ENCODE measurements at regions not wholly inside any gene's neighbourhood (a gene's known extent, or its start where the extent isn't known, plus 50 kb on each side); places are given as distances from the start of the nearest gene placed in this dataset.
"Not testable (repeated sequence)": the region's sequence is repeated elsewhere in the genome, so short reads cannot be mapped to it uniquely, and the experiment has no call there.

DNA sequence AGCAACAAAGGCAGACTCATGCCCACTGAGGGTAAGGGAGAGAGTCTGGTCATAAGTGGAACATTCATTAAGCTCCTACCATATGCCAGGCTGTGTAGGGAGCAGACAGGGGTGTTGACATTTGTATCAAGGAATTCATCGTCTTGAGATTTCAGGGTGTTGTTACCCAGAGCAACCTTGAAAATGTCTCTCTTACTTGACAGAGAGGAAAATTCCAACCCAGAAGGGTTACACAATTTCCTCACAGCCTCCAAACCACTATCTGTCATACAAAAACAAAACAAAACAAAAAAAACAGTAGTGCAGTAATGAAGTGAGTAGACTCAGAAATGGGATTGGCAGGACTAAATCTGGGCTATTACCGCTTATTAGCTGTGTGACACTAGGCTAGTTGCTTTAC is 113.2 kb downstream of the MIAT start:
- no peak for DNase-seq

GRCh38 chr22:26773054-26773453 is 115.7 kb downstream of the MIAT start:
- not testable (repeated sequence) for DNase-seq

DNA sequence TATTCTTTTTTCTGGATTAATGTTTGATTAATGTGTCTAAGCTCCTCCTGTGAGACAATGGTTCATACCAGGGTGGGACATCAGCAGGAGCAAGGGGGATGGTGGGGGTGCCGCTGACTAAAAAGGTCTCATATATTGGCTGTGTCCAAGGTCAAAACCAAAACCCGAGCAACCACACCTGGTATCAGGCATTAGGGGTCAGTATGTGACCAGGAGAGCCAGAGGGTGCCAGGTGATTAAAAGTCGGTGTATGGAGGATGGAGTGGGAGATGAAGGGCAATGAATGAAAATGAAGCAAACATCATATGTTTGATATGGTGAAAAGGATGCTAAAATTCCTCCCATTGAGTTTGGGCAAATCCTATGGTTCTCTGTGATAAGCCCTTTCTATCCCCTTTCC is 118.0 kb downstream of the MIAT start:
- no peak for DNase-seq

GRCh38 chr22:26777156-26777801 is 119.9 kb downstream of the MIAT start:
- no peak for DNase-seq

DNA sequence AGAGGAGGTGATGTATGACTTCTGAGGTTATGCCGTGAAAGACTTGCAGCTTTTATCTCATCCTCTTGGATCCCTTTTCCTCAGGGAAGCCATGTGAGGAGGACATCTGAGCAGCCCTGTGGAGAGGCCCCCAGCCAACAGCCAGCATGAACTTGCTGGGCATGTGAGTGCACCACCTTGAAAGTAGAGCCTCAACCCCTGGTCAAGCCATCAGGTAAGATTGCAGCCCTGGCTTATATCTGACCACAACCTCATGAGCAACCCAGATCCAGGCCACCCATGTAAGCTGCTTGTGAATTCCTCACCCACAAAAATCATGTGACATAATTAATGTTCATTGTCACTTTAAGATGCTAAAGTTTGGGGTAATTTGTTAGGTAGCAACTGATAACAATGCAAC is 121.0 kb downstream of the MIAT start:
- DNase-seq = no peak

DNA sequence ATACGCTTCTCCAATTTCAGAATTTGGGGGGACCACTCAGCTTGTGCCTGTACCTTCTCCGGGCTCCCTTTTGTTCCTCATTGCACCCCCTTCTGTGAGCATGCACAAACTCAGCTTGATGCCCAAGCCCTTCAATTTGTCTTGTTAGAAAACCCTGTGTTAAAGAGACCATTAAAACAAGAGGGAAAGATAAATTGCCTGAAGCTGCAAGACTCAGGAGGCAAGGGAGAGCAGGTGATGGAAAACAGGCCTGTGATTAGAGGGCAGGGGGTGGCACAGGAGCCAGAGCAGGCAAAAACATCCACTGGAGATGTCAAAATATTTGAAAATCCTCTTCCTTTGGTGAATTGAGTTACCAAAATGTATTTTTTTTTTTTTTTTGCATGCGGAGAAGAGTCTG is 121.7 kb downstream of the MIAT start:
- no peak for DNase-seq

- no peak for DNase-seq
These were observed 122.5 kb downstream of the MIAT start for GRCh38 chr22:26779929-26780328.

DNA sequence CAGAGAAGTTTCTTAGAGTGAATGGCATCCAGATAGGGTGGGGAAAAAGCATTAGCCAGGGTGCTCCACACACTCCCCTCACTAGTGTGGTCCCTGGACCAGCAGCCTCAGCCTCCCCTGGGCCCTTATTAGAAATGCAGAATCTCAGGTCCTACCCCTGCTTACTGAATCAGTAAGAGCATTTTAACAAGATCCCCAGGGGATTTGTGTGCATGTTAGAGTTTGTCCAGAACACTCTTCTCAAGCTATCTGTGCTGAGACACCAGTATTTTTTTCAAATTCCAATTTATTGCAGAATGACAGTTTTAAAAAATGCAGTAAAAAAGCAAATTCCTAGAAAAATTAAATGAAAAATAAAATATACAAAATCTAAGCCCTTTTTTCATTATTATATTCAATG is 123.1 kb downstream of the MIAT start:
- no peak for DNase-seq

DNA sequence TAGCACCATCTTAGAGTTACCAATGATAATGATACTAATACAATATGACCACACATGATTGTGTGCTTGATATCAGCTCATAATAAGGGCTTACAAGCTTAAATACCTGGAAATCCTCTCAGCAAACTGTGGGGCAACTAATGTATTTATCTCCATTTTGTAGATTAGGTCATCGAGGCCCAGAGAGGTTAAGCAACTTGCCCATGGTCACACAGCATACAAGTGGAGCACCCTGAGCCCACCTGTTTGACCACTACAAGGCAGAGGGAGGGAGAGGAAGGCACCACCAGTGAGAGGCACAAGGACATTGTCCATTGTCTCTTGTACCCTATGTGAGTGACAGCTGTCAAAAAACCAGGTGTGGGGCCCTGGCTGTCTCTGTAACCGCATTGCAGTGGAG is 123.7 kb downstream of the MIAT start:
- DNase-seq = no peak

DNA sequence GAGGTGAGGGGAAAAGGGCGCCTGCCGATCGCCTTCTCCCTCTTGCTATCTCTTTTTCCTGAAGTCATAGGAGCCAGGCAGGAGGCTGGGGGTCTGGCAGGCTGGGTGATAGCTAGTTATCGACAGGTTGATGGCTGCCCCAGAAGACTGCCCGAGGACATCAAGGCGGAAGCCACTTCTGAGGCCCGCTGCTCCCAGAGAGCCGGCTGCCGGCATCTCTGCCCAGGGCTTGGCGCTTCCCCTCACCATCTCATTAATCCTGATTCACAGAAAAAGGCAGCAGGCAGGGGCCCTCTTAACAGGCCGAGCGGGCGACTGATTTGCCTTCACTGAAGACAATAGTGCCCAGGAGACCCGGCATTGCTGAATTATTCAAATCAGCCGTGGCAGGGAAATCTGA is 124.2 kb downstream of the MIAT start:
- no peak for DNase-seq

DNA sequence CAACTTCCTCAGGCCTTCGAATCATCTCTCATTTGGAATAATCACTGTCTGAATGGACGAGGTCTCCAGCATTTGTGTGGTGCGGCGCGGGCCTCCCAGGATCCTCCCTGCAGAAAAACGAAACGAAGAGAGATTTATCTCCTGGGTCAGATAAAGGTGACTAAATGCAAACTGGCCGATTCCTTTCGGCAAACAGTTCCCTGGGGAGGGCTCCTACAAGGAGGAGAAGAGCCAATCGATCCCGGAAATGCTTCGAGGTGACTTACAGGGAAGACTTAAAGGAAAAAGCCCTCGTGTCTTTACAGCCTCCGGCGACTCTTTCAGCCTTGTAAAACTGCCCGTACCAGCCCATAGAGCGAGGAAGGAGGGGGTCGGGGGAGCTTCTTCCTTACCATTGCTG is 126.5 kb downstream of the MIAT start:
- DNase-seq = no peak

GRCh38 chr22:26784772-26785171 is 127.4 kb downstream of the MIAT start:
- no peak for DNase-seq

DNA sequence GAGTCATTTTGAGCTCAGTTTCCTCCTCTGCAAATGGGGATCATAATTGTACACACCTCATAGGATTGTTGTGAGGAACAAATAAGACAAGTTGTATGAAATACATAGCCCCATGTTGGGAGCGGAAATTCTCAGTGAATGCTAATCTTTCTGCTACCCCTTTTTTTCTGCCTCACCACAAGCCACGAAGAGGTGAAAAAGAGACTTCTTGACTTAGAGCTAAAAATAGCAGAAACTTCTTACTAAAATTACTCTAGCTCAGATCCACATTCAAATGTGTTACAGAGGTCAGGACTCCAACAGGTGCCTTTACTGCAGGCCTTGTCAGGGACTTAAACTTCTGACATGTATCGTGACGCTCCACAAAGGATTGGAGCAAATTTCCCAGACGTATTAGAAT is 128.5 kb downstream of the MIAT start:
- DNase-seq = no peak

DNA sequence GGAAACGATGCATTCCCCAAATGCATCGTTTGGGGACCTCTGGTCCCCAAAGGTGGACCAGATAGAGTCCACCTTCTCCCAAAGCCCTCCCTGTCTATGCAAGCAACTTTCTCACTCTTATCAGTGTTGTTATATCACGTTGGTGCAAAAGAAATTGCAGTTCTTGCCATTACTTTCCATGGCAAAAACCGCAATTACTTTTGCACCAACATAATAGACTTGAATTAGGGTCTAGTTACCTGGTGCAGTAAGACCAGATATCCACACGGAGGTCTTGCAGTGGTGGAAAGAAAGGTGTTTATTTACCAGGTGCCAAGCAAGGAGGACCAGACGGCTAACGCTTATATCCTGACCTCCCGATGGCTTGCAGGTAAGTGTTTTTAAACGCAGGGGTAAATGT is 129.0 kb downstream of the MIAT start:
- DNase-seq = no peak

DNA sequence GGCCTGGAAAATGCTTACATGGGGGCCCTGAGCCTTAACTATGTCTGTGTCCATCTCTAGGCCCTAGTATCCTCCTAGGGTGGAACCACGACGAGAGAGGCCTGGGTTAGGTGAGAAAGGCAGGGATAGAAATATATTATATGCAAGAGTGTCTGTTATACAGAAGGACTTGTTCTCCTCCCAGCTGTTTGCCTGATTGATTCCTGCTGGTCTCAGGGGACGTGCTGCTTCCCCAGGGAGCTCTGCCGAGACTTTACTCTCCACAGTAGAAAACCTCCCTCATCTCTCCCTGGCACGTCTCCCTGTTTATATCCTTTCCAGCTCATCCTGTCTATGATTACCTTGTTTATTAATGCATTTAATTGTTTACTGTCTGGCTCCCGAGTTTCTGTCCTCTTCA is 132.6 kb downstream of the MIAT start:
- DNase-seq = no peak

GRCh38 chr22:26792522-26792921 is 135.1 kb downstream of the MIAT start:
- no peak for DNase-seq

DNA sequence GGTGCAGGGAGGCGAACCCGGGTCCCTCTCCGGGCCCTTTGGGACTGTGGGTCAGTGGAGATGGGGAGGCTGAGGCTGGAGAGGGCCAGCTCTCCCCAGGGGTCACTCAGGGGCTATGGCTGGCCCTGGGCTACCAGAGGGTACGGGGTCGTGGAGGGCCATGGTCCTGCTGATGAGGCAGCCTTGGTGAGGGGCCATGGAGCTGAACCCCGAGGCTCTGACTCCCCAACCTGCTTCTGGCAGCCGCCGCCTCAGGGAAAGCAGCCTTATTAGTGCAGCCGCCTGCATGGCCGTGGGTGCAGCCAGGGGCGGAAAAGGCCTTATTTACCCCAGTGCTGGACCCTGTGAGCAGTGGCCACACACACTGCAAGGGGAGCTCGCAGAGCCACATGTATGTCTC is 139.4 kb downstream of the MIAT start:
- no peak for DNase-seq

DNA sequence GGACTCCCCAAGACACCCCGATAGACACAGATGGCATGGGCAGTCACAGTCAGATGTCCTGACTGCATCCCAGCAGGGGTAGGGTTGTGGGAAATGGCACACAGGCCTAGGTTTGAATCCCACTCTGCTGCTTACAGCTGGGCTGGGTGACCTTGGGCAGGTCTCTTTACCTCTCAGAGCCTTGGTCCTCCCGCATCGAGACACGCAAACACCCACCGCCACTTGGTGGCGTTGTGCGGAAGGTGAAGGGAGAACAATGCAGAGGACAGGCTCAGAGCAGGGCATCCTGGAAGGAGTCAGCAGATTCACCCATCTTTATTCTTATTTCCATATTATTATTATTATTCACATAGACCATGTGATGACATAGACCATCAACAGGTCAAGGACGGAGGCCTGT is 140.5 kb downstream of the MIAT start:
- DNase-seq = no peak

DNA sequence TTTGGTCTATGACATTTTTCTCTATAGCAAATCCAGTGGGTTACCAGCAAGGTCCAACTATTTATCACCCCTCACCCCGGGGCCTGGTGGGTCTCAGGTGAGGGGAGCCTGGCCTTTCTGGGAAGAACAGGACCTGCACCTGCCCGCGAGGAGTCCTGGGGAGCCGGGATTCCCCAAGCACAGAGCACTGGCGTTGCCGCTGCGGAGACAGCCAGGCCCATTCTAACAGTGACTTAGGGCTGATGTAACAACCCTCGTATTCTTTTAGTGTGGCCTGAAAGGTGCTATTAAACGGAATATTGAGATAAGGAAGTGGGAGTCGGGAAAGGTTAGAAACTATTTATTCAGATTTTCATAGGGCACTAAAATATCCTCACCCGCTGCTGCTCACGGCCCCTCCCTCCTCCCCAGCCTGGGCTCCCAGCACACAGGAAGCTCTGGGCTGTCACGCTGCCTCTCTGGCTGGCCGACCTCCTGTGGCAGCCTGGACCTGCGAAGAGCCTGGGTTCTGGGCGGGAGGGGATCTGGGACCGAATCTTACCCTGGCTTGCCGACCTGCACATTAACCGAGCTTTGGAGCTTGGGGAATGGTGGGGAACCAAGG is 141.2 kb downstream of the MIAT start:
- no peak for DNase-seq

- DNase-seq = no peak
These were observed 143.5 kb downstream of the MIAT start for GRCh38 chr22:26800858-26801257.

DNA sequence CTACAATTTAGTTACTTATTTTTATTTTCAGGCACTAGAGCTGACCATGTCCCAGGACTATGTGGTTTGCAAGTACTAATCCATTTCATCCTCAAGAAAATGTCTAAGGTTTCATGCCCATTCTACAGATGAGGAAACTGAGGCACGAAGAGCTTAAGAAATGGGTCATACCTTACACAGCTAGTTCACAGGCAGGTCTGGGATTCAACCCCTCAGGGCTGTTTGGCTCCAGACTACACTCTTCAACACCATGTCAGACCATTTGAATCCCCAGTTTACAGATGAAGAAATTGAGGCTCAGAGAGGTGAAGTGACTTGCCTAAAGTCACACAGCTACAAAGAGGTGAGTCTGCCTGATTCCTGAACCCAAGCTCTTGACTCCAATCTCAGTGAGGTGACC is 144.1 kb downstream of the MIAT start:
- no peak for DNase-seq

DNA sequence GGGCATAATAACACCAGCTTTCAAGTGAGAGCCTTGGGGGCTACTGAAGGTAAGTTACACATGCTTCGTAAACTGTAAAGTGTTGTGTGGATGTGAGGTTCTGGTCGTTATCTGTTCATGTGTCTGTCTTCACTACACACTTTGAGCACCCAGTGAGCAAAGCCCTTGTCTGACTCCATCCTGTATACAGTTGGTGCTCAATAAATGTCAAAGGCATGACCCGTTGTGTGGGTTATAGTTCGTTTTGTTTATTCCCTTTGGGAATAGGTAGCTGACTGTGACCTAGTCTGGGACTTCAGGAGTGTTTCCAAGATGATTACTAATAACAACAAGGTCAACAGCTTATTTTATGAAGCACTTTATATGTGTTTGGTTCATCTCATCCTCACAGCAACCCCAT is 146.9 kb downstream of the MIAT start:
- no peak for DNase-seq

GRCh38 chr22:26804911-26805539 is 147.6 kb downstream of the MIAT start:
- no peak for DNase-seq

DNA sequence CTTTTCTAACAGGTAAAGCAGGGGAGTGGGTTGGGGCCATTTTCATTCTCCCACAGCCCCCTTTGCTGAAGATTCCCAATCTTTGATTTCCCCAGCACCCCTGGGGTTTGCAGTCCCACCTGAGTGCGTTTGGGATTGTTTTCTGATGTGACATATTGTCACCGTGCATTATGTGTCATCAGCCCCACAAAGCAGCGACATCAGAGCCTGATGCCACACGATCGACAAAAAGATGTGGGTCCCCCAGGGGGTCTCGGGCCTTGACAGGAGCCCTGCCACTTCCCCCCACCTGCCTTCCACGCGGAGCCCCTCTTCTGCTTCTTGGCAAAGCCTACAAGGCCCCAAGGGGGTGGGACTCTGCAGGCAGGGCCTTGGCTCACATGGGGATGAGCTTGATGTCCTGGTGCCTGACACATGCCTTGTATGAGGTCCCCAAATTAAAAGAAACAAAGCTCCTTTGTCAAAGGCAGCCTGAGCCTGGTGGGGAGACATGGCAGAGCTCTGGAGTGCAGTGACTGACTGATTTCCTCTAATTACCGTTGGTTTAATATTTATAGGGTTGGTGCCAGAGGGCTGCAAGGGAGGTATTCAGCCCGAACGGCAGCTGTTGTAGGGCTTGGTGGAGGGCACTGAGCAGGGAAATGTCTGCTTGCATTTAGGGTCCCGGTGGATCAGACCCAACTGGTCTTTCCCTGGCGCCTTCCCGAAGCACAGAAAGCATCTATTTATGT is 149.2 kb downstream of the MIAT start:
- DNase-seq = no peak

Measured in CD4-positive, alpha-beta T cell treated with Interleukin-17A for 1 hour (primary cell).